Fibroblast of the aortic adventitia (primary cell): ENCODE measurements at regions not wholly inside any gene's neighbourhood (a gene's known extent, or its start where the extent isn't known, plus 50 kb on each side); places are given as distances from the start of the nearest gene placed in this dataset.

Source experiments
- DNase-seq: peaks from one replicate; pipeline ENCODE4 v3.0.0-alpha.2; 2010; ENCODE audit warnings: low read depth
- H3K4me3 ChIP-seq: 2 replicates; pipeline ENCODE4 v1.5.1; 2011; ENCODE audit warnings: low read depth, mild to moderate bottlenecking, control low read depth, low read length, moderate library complexity
- CTCF ChIP-seq: IDR thresholded peaks from 2 replicates; pipeline ENCODE4 v1.5.1; 2011; ENCODE audit warnings: mild to moderate bottlenecking, low read length, control low read depth, inconsistent platforms; ENCODE audit not compliant: insufficient read depth

DNA sequence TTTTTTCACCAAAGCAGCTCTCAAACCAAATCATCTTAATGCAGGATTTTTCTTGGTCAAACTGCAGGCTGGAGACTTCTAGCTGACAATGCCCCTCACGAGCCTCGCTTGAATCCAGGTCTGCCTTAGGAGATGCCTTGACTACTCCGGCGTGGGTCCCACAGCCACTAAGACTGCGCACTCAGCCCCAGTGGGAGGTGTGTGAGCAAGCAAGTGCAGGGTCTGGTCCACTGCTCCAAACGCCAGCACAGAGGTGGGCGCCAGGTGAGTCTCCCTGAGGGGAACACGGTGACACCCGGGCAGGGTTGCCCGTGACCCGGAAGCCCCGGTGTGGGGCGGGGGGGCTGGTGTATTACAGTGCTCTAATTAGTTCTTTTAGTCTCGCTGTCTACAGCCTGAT lies 838.3 kb downstream of the NLGN4X start:
- TF ChIP-seq CTCF: no peak
- DNase-seq: no peak
- no peak overlapping the region for H3K4me3 ChIP-seq

DNA sequence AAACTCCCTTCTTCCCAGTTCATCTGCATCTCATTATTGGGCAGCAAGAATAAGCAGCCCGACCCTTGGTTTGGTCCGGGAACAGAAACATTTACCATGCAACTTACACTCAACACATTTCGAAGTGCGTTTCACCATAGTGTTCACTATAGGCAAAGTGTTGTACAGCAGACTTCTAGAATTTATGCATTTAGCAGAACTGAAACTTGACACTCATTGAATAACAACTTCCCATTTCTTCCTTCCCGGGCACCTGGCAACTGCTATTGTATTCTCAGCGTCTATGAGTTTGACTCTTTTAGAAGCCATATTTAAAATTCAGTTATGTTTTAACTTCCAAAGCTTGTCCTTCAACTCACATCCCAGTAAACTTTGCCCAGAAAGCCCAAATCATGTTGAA lies 840.6 kb downstream of the NLGN4X start:
- TF ChIP-seq CTCF: no peak
- H3K4me3 ChIP-seq: no peak overlapping the region
- DNase-seq: no peak

GRCh38 chrX:5380426-5380825 lies 848.2 kb downstream of the NLGN4X start:
- DNase-seq: no peak
- no peak for TF ChIP-seq CTCF

DNA sequence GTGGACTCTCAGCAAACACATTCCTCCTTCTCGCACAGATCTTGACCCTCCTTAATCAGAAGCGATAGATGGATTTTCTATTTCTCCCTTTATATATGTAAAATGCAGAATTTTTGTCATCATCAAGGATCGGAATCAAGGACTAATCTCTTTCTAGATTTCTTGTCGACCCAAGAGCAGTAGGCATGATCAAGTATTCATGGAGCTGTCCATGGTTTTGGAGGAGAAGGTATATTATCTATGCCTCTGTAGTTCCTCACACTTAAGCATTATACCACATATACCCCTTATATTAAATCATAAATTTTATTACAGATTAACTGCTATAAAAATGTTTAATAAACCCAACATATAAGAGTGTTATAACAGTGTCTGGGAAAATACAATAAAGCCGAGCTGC lies 886.8 kb downstream of the NLGN4X start:
- no peak for DNase-seq
- H3K4me3 ChIP-seq: no peak overlapping the region
- TF ChIP-seq CTCF: no peak

More at GRCh38 chrX:5380426-5380825, 848.2 kb downstream of the NLGN4X start:
- H3K4me3 ChIP-seq: no peak overlapping the region

GRCh38 chrX:5337160-5337559 lies 891.5 kb downstream of the NLGN4X start:
- H3K4me3 ChIP-seq: no peak overlapping the region
- DNase-seq: no peak
- no peak for TF ChIP-seq CTCF

DNA sequence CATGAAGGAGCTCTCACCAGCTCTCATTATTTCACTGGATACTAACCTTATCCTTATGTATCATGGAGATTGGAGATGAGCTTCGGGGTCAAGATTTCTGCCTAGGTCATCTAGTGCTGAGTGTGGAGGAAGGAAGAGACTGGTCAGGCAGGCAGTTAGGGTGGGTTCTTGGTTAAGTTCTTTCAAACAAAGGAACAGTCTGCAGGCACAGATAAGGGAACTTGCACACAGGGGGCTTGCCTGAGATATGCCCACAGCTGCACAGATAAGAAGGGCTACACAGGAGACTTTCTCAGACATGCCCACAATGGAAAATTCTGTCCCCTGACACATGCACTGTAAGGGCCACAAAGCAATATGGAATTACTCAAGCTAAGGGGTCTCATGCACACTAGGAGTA lies 904.1 kb downstream of the NLGN4X start:
- H3K4me3 ChIP-seq: no peak overlapping the region
- DNase-seq: no peak
- no peak for TF ChIP-seq CTCF

GRCh38 chrX:5314148-5314547 lies 914.5 kb downstream of the NLGN4X start:
- H3K4me3 ChIP-seq: no peak overlapping the region
- no peak for TF ChIP-seq CTCF
- no peak for DNase-seq
